ENCODE measurements at regions not wholly inside any gene's neighbourhood (a gene's known extent, or its start where the extent isn't known, plus 50 kb on each side); places are given as distances from the start of the nearest gene placed in this dataset.

- Histone ChIP-seq H3K9ac (ENCODE audit: low read depth in 2 of 2, low read length in 2 of 2) (no peak overlapping the region), H3K27me3 (no peaks in the 10 kb centered on the region), H3K36me3 (no peaks in the 10 kb centered on the region), H3K9me3 (no peaks in the 10 kb centered on the region), H3K27ac (no peak overlapping the region), H3K4me1 (no peaks in the 10 kb centered on the region), H3K4me3 (no peak overlapping the region)
- no peak for DNase-seq
- no peak for TF ChIP-seq CTCF (IDR thresholded peaks at IDR 0.05)
- intact Hi-C loops (cut with DNase I), result no loop called here
These were observed 56.1 kb upstream of the UNC93A start for GRCh38 chr6:167235005-167235404.

GRCh38 chr6:167235421-167236238 is 55.5 kb upstream of the UNC93A start:
- intact Hi-C loops (cut with DNase I), result no loop called here
- DNase-seq, result no peak
- H3K4me1 ChIP-seq, result no peaks in the 10 kb centered on the region
- no peaks in the 10 kb centered on the region for H3K9me3 ChIP-seq
- TF ChIP-seq CTCF (IDR thresholded peaks at IDR 0.05), result no peak
- H3K27ac ChIP-seq, result no peak overlapping the region
- H3K4me3 ChIP-seq, result no peak overlapping the region
- no peak overlapping the region for H3K9ac ChIP-seq (ENCODE audit: low read depth in 2 of 2, low read length in 2 of 2)
- no peaks in the 10 kb centered on the region for H3K27me3 ChIP-seq
- no peaks in the 10 kb centered on the region for H3K36me3 ChIP-seq

DNA sequence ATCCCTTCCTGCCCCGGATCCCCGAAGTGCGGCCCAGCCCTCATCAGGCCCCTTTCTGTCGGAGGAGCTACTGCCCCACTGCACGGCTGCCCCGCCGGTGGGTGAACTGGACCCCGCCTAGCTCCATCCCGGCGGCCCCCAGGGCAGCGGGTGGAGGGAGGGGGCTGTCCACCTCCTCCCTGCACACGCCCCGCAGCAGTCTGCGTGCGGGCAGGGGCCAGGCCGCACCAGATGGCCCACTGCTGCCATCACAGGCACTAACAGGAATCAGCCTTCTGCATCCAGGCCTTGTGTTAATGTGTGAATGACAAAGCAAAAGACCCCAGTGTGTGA is 54.9 kb upstream of the UNC93A start:
- intact Hi-C loops (cut with DNase I), result no loop called here
- no peak overlapping the region for H3K9ac ChIP-seq (ENCODE audit: low read depth in 2 of 2, low read length in 2 of 2)
- no peak for TF ChIP-seq CTCF (IDR thresholded peaks at IDR 0.05)
- no peaks in the 10 kb centered on the region for H3K27me3 ChIP-seq
- no peak overlapping the region for H3K27ac ChIP-seq
- H3K9me3 ChIP-seq, result no peaks in the 10 kb centered on the region
- no peaks in the 10 kb centered on the region for H3K36me3 ChIP-seq
- H3K4me1 ChIP-seq, result no peaks in the 10 kb centered on the region
- DNase-seq, result no peak
- no peak overlapping the region for H3K4me3 ChIP-seq

- H3K4me1 ChIP-seq, result no peaks in the 10 kb centered on the region
These were observed 53.5 kb upstream of the UNC93A start for GRCh38 chr6:167237438-167238145.

GRCh38 chr6:167238146-167238693 is 52.9 kb upstream of the UNC93A start:
- DNase-seq, result no peak
- Histone ChIP-seq H3K27ac (no peak overlapping the region), H3K9me3 (no peaks in the 10 kb centered on the region), H3K27me3 (no peaks in the 10 kb centered on the region), H3K4me1 (no peaks in the 10 kb centered on the region), H3K9ac (ENCODE audit: low read depth in 2 of 2, low read length in 2 of 2) (no peak overlapping the region), H3K36me3 (no peaks in the 10 kb centered on the region), H3K4me3 (no peak overlapping the region)
- intact Hi-C loops (cut with DNase I), result no loop called here
- no peak for TF ChIP-seq CTCF (IDR thresholded peaks at IDR 0.05)

More at GRCh38 chr6:167237438-167238145, 53.5 kb upstream of the UNC93A start:
- Histone ChIP-seq H3K27ac (no peak overlapping the region), H3K27me3 (no peaks in the 10 kb centered on the region), H3K9me3 (no peaks in the 10 kb centered on the region), H3K4me3 (no peak overlapping the region), H3K9ac (ENCODE audit: low read depth in 2 of 2, low read length in 2 of 2) (no peak overlapping the region), H3K36me3 (no peaks in the 10 kb centered on the region)
- TF ChIP-seq CTCF (IDR thresholded peaks at IDR 0.05), result no peak
- intact Hi-C loops (cut with DNase I), result no loop called here
- no peak for DNase-seq

Measured in colonic mucosa (tissue), 4 donors.